ENCODE measurements at regions not wholly inside any gene's neighbourhood (a gene's known extent, or its start where the extent isn't known, plus 50 kb on each side); places are given as distances from the start of the nearest gene placed in this dataset.

GRCh38 chr2:57881998-57882888 is 164.4 kb upstream of the VRK2 start:
- H3K27me3 ChIP-seq: no peaks in the 10 kb centered on the region
- H3K4me3 ChIP-seq: no peak overlapping the region
- H3K36me3 ChIP-seq: no peaks in the 10 kb centered on the region
- no peak for DNase-seq
- intact Hi-C loops (cut with DNase I): no loop called here
- TF ChIP-seq CTCF (IDR thresholded peaks at IDR 0.05) (no peak), POLR2A (IDR thresholded peaks at IDR 0.05) (no peak)
- H3K9me3 ChIP-seq: no peaks in the 10 kb centered on the region
- WGBS, 2 donors: 66 to 70% methylated on average over 8 of the region's 8 CpGs
- H3K27ac ChIP-seq: no peak overlapping the region
- H3K4me1 ChIP-seq: no peaks in the 10 kb centered on the region

- DNase-seq: no peak
These were observed 163.6 kb upstream of the VRK2 start for GRCh38 chr2:57882895-57883515.

GRCh38 chr2:57884281-57884680 is 162.3 kb upstream of the VRK2 start:
- Histone ChIP-seq H3K9me3 (no peaks in the 10 kb centered on the region), H3K27me3 (no peaks in the 10 kb centered on the region), H3K4me3 (no peak overlapping the region), H3K4me1 (no peaks in the 10 kb centered on the region), H3K36me3 (no peaks in the 10 kb centered on the region), H3K27ac (no peak overlapping the region)
- TF ChIP-seq CTCF (IDR thresholded peaks at IDR 0.05) (no peak), POLR2A (IDR thresholded peaks at IDR 0.05) (no peak)
- 79 to 87% methylated on average over 1 of the region's 1 CpG for WGBS, 2 donors
- DNase-seq: no peak
- intact Hi-C loops (cut with DNase I): no loop called here

More at GRCh38 chr2:57882895-57883515, 163.6 kb upstream of the VRK2 start:
- Histone ChIP-seq H3K27ac (no peak overlapping the region), H3K9me3 (no peaks in the 10 kb centered on the region), H3K4me1 (no peaks in the 10 kb centered on the region), H3K27me3 (no peaks in the 10 kb centered on the region), H3K4me3 (no peak overlapping the region), H3K36me3 (no peaks in the 10 kb centered on the region)
- TF ChIP-seq CTCF (IDR thresholded peaks at IDR 0.05) (no peak), POLR2A (IDR thresholded peaks at IDR 0.05) (no peak)
- WGBS, 2 donors: 58 to 69% methylated on average over 5 of the region's 5 CpGs
- intact Hi-C loops (cut with DNase I): no loop called here

- TF ChIP-seq CTCF (IDR thresholded peaks at IDR 0.05): no peak
- TF ChIP-seq POLR2A (IDR thresholded peaks at IDR 0.05): no peak
- Histone ChIP-seq H3K27ac (no peak overlapping the region), H3K36me3 (no peaks in the 10 kb centered on the region)
These were observed 160.9 kb upstream of the VRK2 start for GRCh38 chr2:57885742-57886141.

GRCh38 chr2:57886161-57886786 is 160.3 kb upstream of the VRK2 start:
- TF ChIP-seq POLR2A (IDR thresholded peaks at IDR 0.05) (no peak), CTCF (IDR thresholded peaks at IDR 0.05) (no peak)
- Histone ChIP-seq H3K27me3 (no peaks in the 10 kb centered on the region), H3K36me3 (no peaks in the 10 kb centered on the region), H3K4me3 (no peak overlapping the region), H3K9me3 (no peaks in the 10 kb centered on the region), H3K27ac (no peak overlapping the region), H3K4me1 (no peaks in the 10 kb centered on the region)
- WGBS, 2 donors: 60 to 71% methylated on average over 12 to 13 of the region's 13 CpGs
- no peak for DNase-seq
- intact Hi-C loops (cut with DNase I): no loop called here

More at GRCh38 chr2:57885742-57886141, 160.9 kb upstream of the VRK2 start:
- intact Hi-C loops (cut with DNase I): no loop called here
- no peak for DNase-seq
- Histone ChIP-seq H3K9me3 (no peaks in the 10 kb centered on the region), H3K4me3 (no peak overlapping the region), H3K4me1 (no peaks in the 10 kb centered on the region), H3K27me3 (no peaks in the 10 kb centered on the region)

All from esophagus squamous epithelium (tissue), 5 donors.